SK-N-SH (cell line): ENCODE measurements at regions not wholly inside any gene's neighbourhood (a gene's known extent, or its start where the extent isn't known, plus 50 kb on each side); places are given as distances from the start of the nearest gene placed in this dataset.

Source experiments
- CTCF ChIP-seq: fragments of 200-600 bp; sonication (generic); IDR thresholded peaks from 2 replicates; pipeline ENCODE4 v1.6.1; 2017; ENCODE audit warnings: antibody characterized with exemption, mild to moderate bottlenecking, moderate library complexity
- EZH2phosphoT487 ChIP-seq: fragments of 200-600 bp; sonication (generic); IDR thresholded peaks from 2 replicates; pipeline ENCODE4 v1.6.1; 2017; ENCODE audit warnings: low read depth, mixed run types, mild to moderate bottlenecking, antibody characterized with exemption, moderate library complexity, borderline replicate concordance
- GATA2 ChIP-seq: sonication (generic); formaldehyde crosslinking; IDR thresholded peaks from 2 replicates; pipeline ENCODE4 v1.5.0; 2020; ENCODE audit warnings: mild to moderate bottlenecking, missing genetic modification reagents
- JUND ChIP-seq: IDR thresholded peaks from 2 replicates; pipeline ENCODE4 v1.4.0; 2012
- MAX ChIP-seq: IDR thresholded peaks from 2 replicates; pipeline ENCODE4 v1.4.0; 2012; ENCODE audit warnings: low read depth
- NRF1 ChIP-seq: IDR thresholded peaks from 2 replicates; pipeline ENCODE4 v1.6.1; 2012; ENCODE audit warnings: low read depth, mild to moderate bottlenecking, low read length
- POLR2AphosphoS5 ChIP-seq: IDR thresholded peaks from 2 replicates; pipeline ENCODE4 v1.6.1; 2012; ENCODE audit warnings: low read depth, low read length
- RCOR1 ChIP-seq: fragments of 150-350 bp; IDR thresholded peaks from 2 replicates; pipeline ENCODE4 v1.6.1; 2017; ENCODE audit warnings: antibody characterized with exemption, low read length
- SIN3A ChIP-seq: IDR thresholded peaks from 2 replicates; pipeline ENCODE4 v1.6.1; 2012; ENCODE audit warnings: low read depth, mild to moderate bottlenecking, low read length, moderate library complexity, borderline replicate concordance
- USF1 ChIP-seq: IDR thresholded peaks from 2 replicates; pipeline ENCODE4 v1.4.0; 2012; ENCODE audit warnings: low read depth, borderline replicate concordance
- USF2 ChIP-seq: fragments of 150-350 bp; IDR thresholded peaks from 2 replicates; pipeline ENCODE4 v1.6.1; 2017; ENCODE audit warnings: antibody characterized with exemption, low read length, low read depth, borderline replicate concordance
- YY1 ChIP-seq: IDR thresholded peaks from 2 replicates; pipeline ENCODE4 v1.4.0; 2012; ENCODE audit warnings: low read depth, mild to moderate bottlenecking

DNA sequence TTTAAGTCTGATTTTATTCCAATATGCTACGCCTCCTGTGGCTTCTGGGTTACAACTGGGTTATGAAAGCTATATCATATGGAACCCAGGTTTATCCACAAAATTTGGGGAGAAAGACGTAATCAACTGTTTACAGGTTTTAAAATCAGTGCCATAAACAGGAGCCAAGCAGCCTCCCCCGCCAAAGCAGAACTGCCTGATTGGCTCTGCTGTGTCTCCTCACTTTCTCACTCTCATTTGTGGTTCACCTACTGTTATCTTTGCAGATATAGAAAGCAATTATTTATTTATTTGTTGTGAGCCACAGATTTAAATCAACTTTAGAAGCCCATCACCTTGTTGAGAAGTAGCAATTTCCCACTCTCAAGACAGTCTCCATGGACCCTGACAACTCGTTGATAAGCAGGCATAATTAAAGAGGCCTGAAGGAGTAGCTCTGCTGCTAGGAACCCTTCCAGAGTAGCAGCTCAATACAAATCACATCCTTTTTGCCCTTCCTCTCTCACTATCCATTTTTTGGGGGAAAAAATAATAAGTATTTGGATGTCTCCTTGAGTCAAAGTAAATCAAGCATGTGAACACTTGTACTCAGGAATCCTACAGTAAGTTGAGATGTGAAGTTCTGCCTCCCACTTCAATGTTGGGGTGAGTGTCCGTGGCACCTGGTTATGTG, 191.0 kb upstream of the CCDC150 start:
- no peak for TF ChIP-seq POLR2AphosphoS5
- TF ChIP-seq CTCF: no peak
- TF ChIP-seq SIN3A: no peak
- no peak for TF ChIP-seq JUND
- TF ChIP-seq EZH2phosphoT487: no peak
- no peak for TF ChIP-seq GATA2 (CRISPR knock-in tag)
- no peak for TF ChIP-seq USF2
- TF ChIP-seq USF1: no peak
- no peak for TF ChIP-seq NRF1
- TF ChIP-seq MAX: no peak
- no peak for TF ChIP-seq YY1
- TF ChIP-seq RCOR1: no peak
